ENCODE measurements at regions not wholly inside any gene's neighbourhood (a gene's known extent, or its start where the extent isn't known, plus 50 kb on each side); places are given as distances from the start of the nearest gene placed in this dataset.
A peak's percentile ranks its signal among the peaks of the same experiment; 100 is the strongest.

- no peak overlapping the region for H3K4me3 ChIP-seq
- DNase-seq (peak in 1 of 2 donors; percentile 80), ATAC-seq (ENCODE audit: low FRiP score in 2 of 2) (peak in 1 of 2 donors; percentile 23)
- 89 to 90% methylated on average over 17 to 25 of the region's 28 CpGs for WGBS, 2 donors
- H3K27me3 ChIP-seq: no peaks in the 10 kb centered on the region
- H3K4me1 ChIP-seq: no peaks in the 10 kb centered on the region
- no peak overlapping the region for H3K27ac ChIP-seq
- H3K9me3 ChIP-seq: no peaks in the 10 kb centered on the region
- TF ChIP-seq POLR2AphosphoS5 (IDR thresholded peaks at IDR 0.05): no peak
- no peak for TF ChIP-seq EP300 (IDR thresholded peaks at IDR 0.05)
- no peak for TF ChIP-seq POLR2A (IDR thresholded peaks at IDR 0.05)
- TF ChIP-seq CTCF (IDR thresholded peaks at IDR 0.05): no peak
- H3K36me3 ChIP-seq: no peaks in the 10 kb centered on the region
Measured at GRCh38 chr4:42315231-42315630, 82.1 kb upstream of the SHISA3 start.

GRCh38 chr4:42320822-42321388 is 76.4 kb upstream of the SHISA3 start:
- H3K36me3 ChIP-seq: no peaks in the 10 kb centered on the region
- no peaks in the 10 kb centered on the region for H3K4me1 ChIP-seq
- H3K27me3 ChIP-seq: no peaks in the 10 kb centered on the region
- ATAC-seq (ENCODE audit: low FRiP score in 2 of 2): no peak
- no peak overlapping the region for H3K27ac ChIP-seq
- H3K9me3 ChIP-seq: no peaks in the 10 kb centered on the region
- no peak overlapping the region for H3K4me3 ChIP-seq
- TF ChIP-seq POLR2AphosphoS5 (IDR thresholded peaks at IDR 0.05) (no peak), CTCF (IDR thresholded peaks at IDR 0.05) (no peak), POLR2A (IDR thresholded peaks at IDR 0.05) (no peak), EP300 (IDR thresholded peaks at IDR 0.05) (no peak)
- 76 to 82% methylated on average over 9 to 10 of the region's 10 CpGs for WGBS, 2 donors
- DNase-seq: no peak

GRCh38 chr4:42326040-42326439 is 71.2 kb upstream of the SHISA3 start:
- H3K36me3 ChIP-seq: no peaks in the 10 kb centered on the region
- 58 to 70% methylated on average over 5 of the region's 5 CpGs for WGBS, 2 donors
- no peak overlapping the region for H3K27ac ChIP-seq
- ATAC-seq (ENCODE audit: low FRiP score in 2 of 2) (no peak), DNase-seq (no peak)
- no peaks in the 10 kb centered on the region for H3K9me3 ChIP-seq
- H3K27me3 ChIP-seq: no peaks in the 10 kb centered on the region
- no peak overlapping the region for H3K4me3 ChIP-seq
- no peak for TF ChIP-seq CTCF (IDR thresholded peaks at IDR 0.05)
- TF ChIP-seq EP300 (IDR thresholded peaks at IDR 0.05): no peak
- no peak for TF ChIP-seq POLR2A (IDR thresholded peaks at IDR 0.05)
- no peak for TF ChIP-seq POLR2AphosphoS5 (IDR thresholded peaks at IDR 0.05)
- no peaks in the 10 kb centered on the region for H3K4me1 ChIP-seq

GRCh38 chr4:42326524-42326923 is 70.8 kb upstream of the SHISA3 start:
- H3K4me3 ChIP-seq: no peak overlapping the region
- DNase-seq: no peak
- no peaks in the 10 kb centered on the region for H3K4me1 ChIP-seq
- no peak overlapping the region for H3K27ac ChIP-seq
- no peak for TF ChIP-seq EP300 (IDR thresholded peaks at IDR 0.05)
- TF ChIP-seq POLR2AphosphoS5 (IDR thresholded peaks at IDR 0.05): no peak
- TF ChIP-seq CTCF (IDR thresholded peaks at IDR 0.05): no peak
- TF ChIP-seq POLR2A (IDR thresholded peaks at IDR 0.05): no peak
- no peaks in the 10 kb centered on the region for H3K27me3 ChIP-seq
- 79 to 84% methylated on average over 2 of the region's 2 CpGs for WGBS, 2 donors
- ATAC-seq (ENCODE audit: low FRiP score in 2 of 2): no peak
- no peaks in the 10 kb centered on the region for H3K36me3 ChIP-seq
- H3K9me3 ChIP-seq: no peaks in the 10 kb centered on the region

- H3K4me1 ChIP-seq: no peaks in the 10 kb centered on the region
- no peak overlapping the region for H3K27ac ChIP-seq
- H3K27me3 ChIP-seq: no peaks in the 10 kb centered on the region
- TF ChIP-seq POLR2AphosphoS5 (IDR thresholded peaks at IDR 0.05) (no peak), CTCF (IDR thresholded peaks at IDR 0.05) (no peak), EP300 (IDR thresholded peaks at IDR 0.05) (no peak), POLR2A (IDR thresholded peaks at IDR 0.05) (no peak)
- DNase-seq (no peak), ATAC-seq (ENCODE audit: low FRiP score in 2 of 2) (no peak)
- H3K36me3 ChIP-seq: no peaks in the 10 kb centered on the region
- 68 to 81% methylated on average over 4 of the region's 4 CpGs for WGBS, 2 donors
- H3K4me3 ChIP-seq: no peak overlapping the region
- no peaks in the 10 kb centered on the region for H3K9me3 ChIP-seq
Measured at GRCh38 chr4:42327323-42327722, 70.0 kb upstream of the SHISA3 start.
